ENCODE measurements at regions not wholly inside any gene's neighbourhood (a gene's known extent, or its start where the extent isn't known, plus 50 kb on each side); places are given as distances from the start of the nearest gene placed in this dataset.
"Not testable (repeated sequence)": the region's sequence is repeated elsewhere in the genome, so short reads cannot be mapped to it uniquely, and the experiment has no call there.

DNA sequence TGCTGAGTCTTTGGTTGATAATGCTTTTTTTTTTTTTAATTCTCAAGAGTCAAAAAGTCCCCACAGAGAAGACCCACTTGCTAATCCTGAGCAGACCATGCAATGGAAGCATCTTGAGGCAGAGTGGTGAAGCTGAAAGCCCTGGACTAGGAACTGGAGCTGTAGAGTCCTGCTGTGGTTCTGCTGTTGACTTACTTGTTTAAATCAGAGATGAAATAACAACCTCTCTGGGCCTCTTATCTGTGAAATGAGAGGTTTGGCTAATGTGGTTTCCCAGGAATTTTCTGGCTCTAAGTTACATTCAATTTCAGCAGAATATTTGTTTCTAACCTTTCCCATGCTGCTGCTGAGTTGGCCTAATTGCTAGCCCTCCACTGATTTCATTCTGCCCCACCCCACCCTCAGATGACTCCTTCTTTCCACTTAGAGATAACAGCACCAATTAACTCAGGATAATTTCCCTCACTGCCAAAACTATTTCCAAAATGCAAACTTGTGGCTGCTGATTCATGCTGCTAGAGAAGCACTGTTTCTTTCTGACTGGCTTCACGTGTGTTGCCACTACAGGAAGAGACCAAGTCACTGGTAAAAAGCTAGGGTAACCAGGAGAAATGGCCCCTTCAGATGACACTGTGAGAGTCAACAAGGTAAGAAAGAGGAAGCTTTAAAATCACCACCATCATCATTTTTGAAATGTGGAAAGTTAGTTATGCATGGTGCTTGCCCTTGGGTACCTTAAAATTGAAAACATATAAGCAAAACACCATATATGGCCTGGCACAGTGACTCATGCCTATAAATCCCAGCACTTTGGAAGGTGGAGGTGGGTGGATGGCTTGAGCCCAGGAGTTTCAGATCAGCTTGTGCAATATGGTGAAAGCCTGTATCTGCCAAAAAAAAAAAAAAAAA is 326.4 kb downstream of the DCHS2 start:
- H3K27ac Mint-ChIP-seq, result no peak overlapping the region
- no peaks in the 10 kb centered on the region for H3K4me1 Mint-ChIP-seq
- no peaks in the 10 kb centered on the region for H3K27me3 Mint-ChIP-seq
- H3K9me3 Mint-ChIP-seq, result no peaks in the 10 kb centered on the region
- no peak overlapping the region for H3K4me3 Mint-ChIP-seq
- CTCF ChIA-PET, result no interaction called here
- no peaks in the 10 kb centered on the region for H3K36me3 Mint-ChIP-seq (ENCODE audit: low read depth)
- no peak for DNase-seq
- POLR2A ChIA-PET, result no interaction called here

DNA sequence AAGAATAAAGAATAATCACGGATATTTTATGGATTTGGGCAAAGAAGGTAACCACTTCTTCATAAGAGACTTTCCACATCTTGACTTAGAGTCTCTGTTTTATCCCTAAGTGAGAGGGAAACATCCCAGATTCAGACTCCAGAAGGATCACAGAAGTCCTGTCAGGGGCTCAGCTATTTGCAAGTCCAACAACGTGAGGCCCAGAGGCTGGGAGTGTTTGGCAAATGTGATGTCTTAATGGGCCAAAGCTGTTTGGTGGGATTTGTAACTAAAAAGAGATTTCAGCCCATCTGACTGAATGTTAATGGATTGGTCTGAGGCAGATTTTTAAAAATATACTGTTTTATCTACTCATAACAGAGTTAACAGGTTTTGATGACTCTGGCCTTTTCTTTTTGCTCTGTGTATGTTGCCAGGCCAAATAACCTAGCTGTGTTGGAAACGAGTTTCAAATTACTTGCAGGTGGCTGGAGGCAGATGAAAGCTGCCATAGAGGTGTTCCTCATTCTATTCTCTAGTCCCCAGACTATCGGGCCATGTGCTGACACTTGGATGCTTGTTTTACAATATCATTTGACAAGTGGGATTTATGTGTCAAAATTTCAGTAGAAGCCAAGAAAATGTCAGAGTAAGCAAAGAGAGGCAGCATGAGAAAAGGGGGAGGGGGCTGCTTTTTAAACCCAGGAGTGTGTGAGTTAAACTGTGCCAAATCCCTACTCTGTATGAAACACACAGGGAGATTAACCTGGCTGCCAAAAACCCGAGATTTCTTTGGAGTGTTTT is 330.9 kb downstream of the DCHS2 start:
- Mint-ChIP-seq H3K4me1 (no peaks in the 10 kb centered on the region), H3K4me3 (no peak overlapping the region), H3K9me3 (no peaks in the 10 kb centered on the region), H3K27ac (no peak overlapping the region), H3K36me3 (ENCODE audit: low read depth) (no peaks in the 10 kb centered on the region), H3K27me3 (no peaks in the 10 kb centered on the region)
- no peak for DNase-seq
- POLR2A ChIA-PET, result no interaction called here
- CTCF ChIA-PET, result no interaction called here

DNA sequence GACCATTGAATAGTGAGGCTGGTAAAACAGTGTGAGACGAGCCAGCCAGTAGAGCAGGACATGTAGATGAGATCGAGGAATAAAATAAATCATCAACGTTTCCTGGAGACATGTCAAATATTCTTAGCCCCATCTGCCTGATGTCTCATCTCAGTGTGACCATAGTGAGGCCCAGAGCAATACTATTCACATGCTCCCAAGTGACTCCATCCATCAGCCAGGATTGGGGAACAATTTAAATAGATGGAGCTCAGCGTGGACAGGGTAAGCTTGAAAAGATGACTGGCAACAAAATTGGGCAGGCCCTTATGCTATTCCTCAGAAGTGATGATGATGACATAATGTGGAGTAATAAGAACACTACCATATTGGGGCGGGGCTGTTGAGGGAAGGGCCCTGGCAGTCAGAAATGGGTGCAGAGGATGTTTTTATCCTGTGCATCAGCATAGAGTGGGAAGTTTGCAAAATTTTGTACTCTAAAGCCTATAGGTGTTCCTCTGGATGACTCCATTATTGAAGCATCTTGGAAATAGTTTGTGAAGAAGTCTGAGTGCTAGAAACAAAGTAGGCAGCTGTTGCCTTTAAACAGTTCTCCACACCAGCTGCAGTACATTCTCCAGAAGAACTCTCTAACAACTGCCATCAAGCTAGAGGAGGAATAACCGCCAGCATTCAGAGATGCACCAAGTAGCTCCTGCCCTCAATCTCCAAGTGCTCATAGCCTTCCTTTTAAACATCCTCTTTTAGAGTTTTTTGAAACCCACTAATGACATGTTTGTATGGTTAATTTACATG is 333.0 kb downstream of the DCHS2 start:
- POLR2A ChIA-PET, result no interaction called here
- Mint-ChIP-seq H3K27me3 (no peaks in the 10 kb centered on the region), H3K36me3 (ENCODE audit: low read depth) (no peaks in the 10 kb centered on the region), H3K27ac (no peak overlapping the region), H3K9me3 (no peaks in the 10 kb centered on the region), H3K4me1 (no peaks in the 10 kb centered on the region), H3K4me3 (no peak overlapping the region)
- CTCF ChIA-PET, result no interaction called here
- no peak for DNase-seq

DNA sequence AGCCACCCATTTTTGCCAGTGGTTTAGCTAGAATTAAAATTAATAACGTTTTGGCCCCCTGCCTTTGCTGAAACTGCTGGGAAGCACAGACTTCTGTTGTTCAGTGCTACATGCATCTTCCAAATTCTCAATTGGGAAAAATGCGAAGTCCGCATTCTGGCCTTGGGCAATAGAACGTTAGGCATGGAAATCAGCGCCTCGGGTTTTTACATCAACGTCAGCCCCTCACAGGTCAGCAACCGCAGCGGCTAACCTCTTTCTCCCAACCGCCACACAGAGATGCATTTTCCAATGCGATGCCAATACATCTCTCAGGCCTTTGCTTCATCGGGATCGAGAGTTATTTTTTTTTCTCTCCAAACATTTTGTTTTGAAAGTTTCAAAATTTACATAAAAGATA is 339.1 kb downstream of the DCHS2 start:
- Mint-ChIP-seq H3K4me1 (no peaks in the 10 kb centered on the region), H3K4me3 (no peak overlapping the region), H3K27ac (no peak overlapping the region), H3K27me3 (no peaks in the 10 kb centered on the region), H3K9me3 (no peaks in the 10 kb centered on the region), H3K36me3 (ENCODE audit: low read depth) (no peaks in the 10 kb centered on the region)
- ChIA-PET POLR2A (no interaction called here), CTCF (no interaction called here)
- no peak for DNase-seq

DNA sequence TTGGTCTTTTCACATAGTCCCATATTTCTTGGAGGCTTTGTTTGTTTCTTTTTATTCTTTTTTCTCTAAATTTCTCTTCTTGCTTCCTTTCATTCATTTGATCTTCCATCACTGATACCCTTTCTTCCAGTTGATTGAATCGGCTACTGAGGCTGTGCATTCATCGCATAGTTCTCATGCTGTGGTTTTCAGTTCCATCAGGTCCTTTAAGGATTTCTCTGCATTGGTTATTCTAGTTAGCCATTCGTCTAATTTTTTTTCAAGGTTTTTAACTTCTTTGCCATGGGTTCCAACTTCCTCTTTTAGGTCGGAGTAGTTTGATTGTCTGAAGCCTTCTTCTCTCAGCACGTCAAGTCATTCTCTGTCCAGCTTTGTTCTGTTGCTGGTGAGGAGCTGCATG is 342.4 kb downstream of the DCHS2 start:
- DNase-seq; H3K9me3 Mint-ChIP-seq; H3K27ac Mint-ChIP-seq; POLR2A ChIA-PET; CTCF ChIA-PET; H3K27me3 Mint-ChIP-seq; H3K4me3 Mint-ChIP-seq; H3K4me1 Mint-ChIP-seq; H3K36me3 Mint-ChIP-seq (ENCODE audit: low read depth): not testable (repeated sequence)

DNA sequence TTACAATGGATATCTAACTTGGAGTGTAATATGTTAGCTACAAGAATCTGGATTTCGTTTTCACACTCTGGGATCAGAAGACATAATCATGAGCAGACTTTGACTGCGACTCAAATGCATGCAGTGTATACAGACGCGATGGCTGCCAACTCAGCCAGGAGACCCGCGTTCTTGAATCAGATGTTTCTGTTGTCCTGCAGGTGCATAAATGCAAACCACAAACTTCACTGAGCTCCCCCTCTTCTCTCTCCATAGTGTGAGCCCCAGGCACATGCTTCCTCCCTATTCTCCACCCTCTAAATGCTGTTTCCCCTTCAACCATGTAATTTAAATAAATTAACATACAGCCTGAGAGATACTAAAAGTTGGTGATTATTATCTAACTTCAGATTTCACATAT is 347.9 kb downstream of the DCHS2 start:
- Mint-ChIP-seq H3K27me3 (no peaks in the 10 kb centered on the region), H3K9me3 (no peaks in the 10 kb centered on the region), H3K27ac (no peak overlapping the region), H3K4me1 (no peaks in the 10 kb centered on the region), H3K4me3 (no peak overlapping the region), H3K36me3 (ENCODE audit: low read depth) (no peaks in the 10 kb centered on the region)
- no peak for DNase-seq
- ChIA-PET CTCF (no interaction called here), POLR2A (no interaction called here)

DNA sequence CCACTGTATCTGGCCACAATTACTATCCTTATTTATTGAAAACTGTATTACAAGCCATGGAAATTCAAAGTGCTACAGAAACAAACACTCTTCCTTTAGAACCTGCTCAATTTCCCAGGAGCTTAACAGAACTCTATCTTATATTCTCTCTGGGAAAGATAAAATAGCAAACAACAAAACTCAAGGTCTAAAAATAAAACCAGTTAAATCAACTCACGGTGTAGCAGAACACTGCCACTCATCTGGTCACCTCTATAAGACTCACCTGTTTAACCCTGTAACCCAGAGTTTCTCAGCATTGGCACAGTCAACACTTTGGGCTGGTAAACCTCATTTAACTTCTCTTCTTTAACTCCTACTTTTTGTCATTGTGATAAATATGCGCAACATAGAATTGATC is 348.9 kb downstream of the DCHS2 start:
- Mint-ChIP-seq H3K27me3 (no peaks in the 10 kb centered on the region), H3K4me3 (no peak overlapping the region), H3K27ac (no peak overlapping the region), H3K9me3 (no peaks in the 10 kb centered on the region), H3K4me1 (no peaks in the 10 kb centered on the region), H3K36me3 (ENCODE audit: low read depth) (no peaks in the 10 kb centered on the region)
- no peak for DNase-seq
- CTCF ChIA-PET, result no interaction called here
- POLR2A ChIA-PET, result no interaction called here

DNA sequence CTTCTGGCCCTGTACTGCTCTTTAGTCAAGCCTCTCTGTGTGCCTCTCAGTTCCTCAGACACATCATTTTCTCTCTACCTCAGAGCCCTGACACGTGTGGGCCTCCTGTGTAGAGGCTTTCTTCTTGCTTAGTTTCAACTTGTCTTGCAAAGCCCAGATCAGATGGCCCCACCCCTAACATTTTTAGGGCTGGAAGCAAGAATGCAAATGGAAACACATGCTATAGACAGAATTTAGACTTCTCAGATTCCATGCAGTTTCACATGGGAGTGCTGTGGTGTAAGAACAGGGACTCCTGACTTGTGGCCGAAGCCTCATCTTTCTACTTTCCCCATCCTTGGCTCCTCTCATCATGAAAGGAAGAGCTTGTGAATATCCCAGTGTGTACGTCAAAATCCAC is 350.7 kb downstream of the DCHS2 start:
- no peak overlapping the region for H3K4me3 Mint-ChIP-seq
- H3K36me3 Mint-ChIP-seq (ENCODE audit: low read depth), result no peaks in the 10 kb centered on the region
- H3K9me3 Mint-ChIP-seq, result no peaks in the 10 kb centered on the region
- H3K27ac Mint-ChIP-seq, result no peak overlapping the region
- H3K4me1 Mint-ChIP-seq, result no peaks in the 10 kb centered on the region
- POLR2A ChIA-PET, result no interaction called here
- CTCF ChIA-PET, result no interaction called here
- no peak for DNase-seq
- no peaks in the 10 kb centered on the region for H3K27me3 Mint-ChIP-seq

DNA sequence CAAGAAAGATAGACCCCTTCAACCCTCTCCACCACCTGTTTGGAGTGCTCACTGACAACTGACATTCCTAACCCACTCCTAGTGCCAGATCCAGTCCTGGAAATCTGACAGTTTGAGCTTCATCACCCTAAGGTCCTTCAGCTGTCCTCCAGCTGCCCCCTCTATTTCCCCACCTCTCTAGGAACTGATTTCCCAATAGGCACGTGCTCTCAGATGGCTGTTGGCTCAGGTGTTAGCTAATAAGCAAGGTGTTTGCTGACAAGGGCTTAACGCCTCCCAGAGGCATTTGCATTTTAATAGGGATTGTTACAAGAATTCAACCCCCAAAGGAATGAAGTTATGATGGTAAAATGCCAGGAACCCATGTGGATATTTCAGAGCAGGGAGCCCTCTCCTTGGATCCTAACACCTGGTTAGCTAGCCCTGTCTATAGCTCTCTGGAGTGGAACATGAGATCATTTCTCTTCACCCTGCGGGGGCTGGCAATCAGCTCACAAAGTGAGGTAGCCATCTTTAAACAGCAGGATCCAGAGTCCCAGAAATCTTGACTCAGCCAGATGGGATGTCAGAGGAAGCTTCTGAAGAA is 348.5 kb upstream of the SFRP2 start:
- Mint-ChIP-seq H3K4me3 (no peak overlapping the region), H3K27me3 (no peaks in the 10 kb centered on the region), H3K36me3 (ENCODE audit: low read depth) (no peaks in the 10 kb centered on the region), H3K9me3 (no peaks in the 10 kb centered on the region), H3K4me1 (no peaks in the 10 kb centered on the region), H3K27ac (no peak overlapping the region)
- no peak for DNase-seq
- ChIA-PET CTCF (no interaction called here), POLR2A (no interaction called here)

DNA sequence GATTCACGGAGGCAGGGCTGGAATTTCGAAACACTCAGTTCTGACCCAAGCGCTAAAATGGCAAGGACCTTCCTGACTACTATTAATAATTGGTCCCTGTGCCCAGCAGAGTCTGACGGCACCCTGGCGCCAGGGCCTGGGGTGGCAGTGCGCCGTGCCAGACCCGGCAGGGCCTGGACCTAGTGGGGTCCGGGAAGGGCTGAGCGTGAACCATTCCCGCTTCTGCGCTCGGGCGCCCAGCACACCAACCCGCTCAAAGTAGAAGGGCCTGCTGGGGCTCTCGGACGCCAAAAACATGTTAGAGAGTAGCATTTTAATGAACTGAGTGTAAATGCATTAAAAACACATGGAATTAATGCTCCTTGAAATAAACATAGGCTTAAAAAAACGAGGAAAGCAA is 346.7 kb upstream of the SFRP2 start:
- H3K4me3 Mint-ChIP-seq, result no peak overlapping the region
- no peaks in the 10 kb centered on the region for H3K9me3 Mint-ChIP-seq
- H3K4me1 Mint-ChIP-seq, result no peaks in the 10 kb centered on the region
- no peaks in the 10 kb centered on the region for H3K36me3 Mint-ChIP-seq (ENCODE audit: low read depth)
- H3K27me3 Mint-ChIP-seq, result no peaks in the 10 kb centered on the region
- H3K27ac Mint-ChIP-seq, result no peak overlapping the region
- no peak for DNase-seq
- ChIA-PET POLR2A (no interaction called here), CTCF (no interaction called here)

DNA sequence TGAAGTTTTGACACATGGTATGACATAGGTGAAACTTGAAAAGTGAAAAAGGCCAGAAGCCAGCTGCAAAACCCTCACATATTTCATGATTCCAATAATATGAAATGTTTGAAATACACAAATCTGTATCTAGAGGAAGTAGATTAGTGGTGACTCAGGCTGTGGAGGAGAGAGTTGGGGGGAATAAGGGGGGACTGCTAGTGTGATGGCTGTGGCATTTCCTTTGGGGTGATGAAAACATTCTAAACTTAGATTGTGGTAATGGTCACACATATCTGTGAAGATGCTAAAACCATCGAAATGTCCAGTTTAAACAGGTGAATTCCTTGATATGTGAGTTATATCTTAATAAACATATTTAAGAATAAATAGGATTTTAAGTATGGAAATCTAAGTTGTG is 343.5 kb upstream of the SFRP2 start:
- ChIA-PET POLR2A (no interaction called here), CTCF (no interaction called here)
- no peak overlapping the region for H3K4me3 Mint-ChIP-seq
- H3K9me3 Mint-ChIP-seq, result no peaks in the 10 kb centered on the region
- no peaks in the 10 kb centered on the region for H3K27me3 Mint-ChIP-seq
- no peaks in the 10 kb centered on the region for H3K36me3 Mint-ChIP-seq (ENCODE audit: low read depth)
- no peak overlapping the region for H3K27ac Mint-ChIP-seq
- no peak for DNase-seq
- H3K4me1 Mint-ChIP-seq, result no peaks in the 10 kb centered on the region

DNA sequence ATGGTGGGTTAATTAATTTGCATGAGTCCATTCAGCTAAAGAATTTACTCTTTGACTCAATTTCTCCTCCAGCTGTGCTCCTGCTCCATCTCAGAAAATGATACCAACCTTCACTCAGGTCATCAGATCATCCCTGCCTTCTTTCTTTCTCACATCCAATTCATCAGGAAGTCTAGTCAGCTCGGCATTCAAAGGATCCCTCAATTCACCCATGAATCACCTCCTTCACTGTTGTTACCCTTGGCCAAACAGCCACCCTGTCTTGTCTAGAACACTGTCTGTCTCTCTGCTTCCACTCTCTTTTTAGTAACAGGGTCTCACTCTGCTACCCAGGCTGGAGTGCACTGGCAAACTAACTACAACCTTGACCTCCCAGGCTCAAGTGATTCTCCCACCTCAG is 337.4 kb upstream of the SFRP2 start:
- CTCF ChIA-PET, result no interaction called here
- H3K9me3 Mint-ChIP-seq, result no peaks in the 10 kb centered on the region
- H3K27me3 Mint-ChIP-seq, result no peaks in the 10 kb centered on the region
- no peaks in the 10 kb centered on the region for H3K4me1 Mint-ChIP-seq
- H3K36me3 Mint-ChIP-seq (ENCODE audit: low read depth), result no peaks in the 10 kb centered on the region
- H3K4me3 Mint-ChIP-seq, result no peak overlapping the region
- H3K27ac Mint-ChIP-seq, result no peak overlapping the region
- POLR2A ChIA-PET, result no interaction called here
- no peak for DNase-seq

DNA sequence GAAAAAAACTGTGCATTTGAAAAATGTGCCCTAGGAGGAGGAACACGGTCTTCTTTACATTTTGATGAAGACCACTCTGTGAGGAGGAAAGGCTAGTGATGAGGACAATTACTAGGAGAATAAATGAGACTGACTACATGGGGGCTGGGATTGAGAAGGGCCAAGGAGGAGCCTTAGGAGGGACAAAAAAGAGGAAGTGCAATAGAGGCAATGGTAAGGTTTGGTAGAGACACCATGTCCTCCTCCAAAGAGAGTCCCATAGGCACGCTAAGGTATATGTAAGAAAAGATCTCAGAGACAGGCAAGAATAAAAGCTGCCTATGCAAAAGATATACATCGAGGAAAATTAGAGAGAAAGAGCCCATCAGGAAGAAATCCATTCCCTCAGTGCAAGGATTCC is 336.5 kb upstream of the SFRP2 start:
- H3K36me3 Mint-ChIP-seq (ENCODE audit: low read depth), result no peaks in the 10 kb centered on the region
- no peak for DNase-seq
- no peak overlapping the region for H3K4me3 Mint-ChIP-seq
- no peaks in the 10 kb centered on the region for H3K9me3 Mint-ChIP-seq
- no peak overlapping the region for H3K27ac Mint-ChIP-seq
- no peaks in the 10 kb centered on the region for H3K27me3 Mint-ChIP-seq
- ChIA-PET POLR2A (no interaction called here), CTCF (no interaction called here)
- H3K4me1 Mint-ChIP-seq, result no peaks in the 10 kb centered on the region

Data from activated CD4-positive, alpha-beta memory T cell treated with anti-CD3 and anti-CD28 coated beads, Interleukin-2, amount 10 ng/mL, durations not matched to agents 7 days and 5 days (primary cell).